ENCODE measurements at regions not wholly inside any gene's neighbourhood (a gene's known extent, or its start where the extent isn't known, plus 50 kb on each side); places are given as distances from the start of the nearest gene placed in this dataset.

GRCh38 chr14:31950764-31951637 lies 126.1 kb upstream of the ARHGAP5 start:
- Histone ChIP-seq H3K4me1 (ENCODE audit: control insufficient read depth in 3 of 3, insufficient read depth in 3 of 3, low read length in 3 of 3) (peaks cover 0 to 7% (median 3%) of the 10 kb centered on the region in 3 donors), H3K27ac (ENCODE audit: low read depth, low read length) (no peak overlapping the region), H3K27me3 (ENCODE audit: control insufficient read depth in 3 of 3, insufficient read depth in 3 of 3, low read length in 3 of 3) (no peaks in the 10 kb centered on the region), H3K9me3 (ENCODE audit: control insufficient read depth in 3 of 3, low read length in 3 of 3) (no peaks in the 10 kb centered on the region), H3K9ac (ENCODE audit: low read depth in 1 of 3, low read length in 3 of 3) (no peak overlapping the region), H3K4me3 (ENCODE audit: low read length in 3 of 3) (no peak overlapping the region), H3K36me3 (ENCODE audit: control insufficient read depth in 3 of 3, insufficient read depth in 3 of 3, low read length in 3 of 3) (no peaks in the 10 kb centered on the region)

GRCh38 chr14:31951638-31951964 lies 125.5 kb upstream of the ARHGAP5 start:
- Histone ChIP-seq H3K27ac (ENCODE audit: low read depth, low read length) (no peak overlapping the region), H3K4me3 (ENCODE audit: low read length in 3 of 3) (no peak overlapping the region), H3K4me1 (ENCODE audit: control insufficient read depth in 3 of 3, insufficient read depth in 3 of 3, low read length in 3 of 3) (peaks cover 0 to 7% (median 3%) of the 10 kb centered on the region in 3 donors), H3K36me3 (ENCODE audit: control insufficient read depth in 3 of 3, insufficient read depth in 3 of 3, low read length in 3 of 3) (no peaks in the 10 kb centered on the region), H3K27me3 (ENCODE audit: control insufficient read depth in 3 of 3, insufficient read depth in 3 of 3, low read length in 3 of 3) (no peaks in the 10 kb centered on the region), H3K9me3 (ENCODE audit: control insufficient read depth in 3 of 3, low read length in 3 of 3) (no peaks in the 10 kb centered on the region), H3K9ac (ENCODE audit: low read depth in 1 of 3, low read length in 3 of 3) (no peak overlapping the region)

DNA sequence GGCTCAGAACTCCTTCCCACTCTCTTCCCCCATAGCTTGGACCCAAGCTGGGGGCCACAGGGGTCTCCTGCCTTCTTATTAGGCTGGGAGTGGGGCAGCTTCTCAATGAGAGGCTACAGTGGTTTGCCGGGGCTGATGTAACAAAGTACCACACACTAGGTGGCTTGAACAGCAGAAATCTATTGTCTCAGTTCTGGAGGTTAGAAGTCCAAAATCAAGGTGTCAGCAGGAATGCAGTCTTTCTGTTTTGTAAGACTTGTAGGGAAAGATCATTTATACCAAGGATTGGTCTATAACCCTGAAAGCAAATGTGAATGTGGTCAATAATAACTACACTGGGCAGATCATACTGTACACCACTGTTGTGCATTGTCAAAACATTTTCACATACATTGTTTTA lies 124.5 kb upstream of the ARHGAP5 start:
- no peaks in the 10 kb centered on the region for H3K9me3 ChIP-seq (ENCODE audit: control insufficient read depth in 3 of 3, low read length in 3 of 3)
- H3K4me1 ChIP-seq (ENCODE audit: control insufficient read depth in 3 of 3, insufficient read depth in 3 of 3, low read length in 3 of 3) = peaks cover 0 to 7% (median 3%) of the 10 kb centered on the region in 3 donors
- no peaks in the 10 kb centered on the region for H3K27me3 ChIP-seq (ENCODE audit: control insufficient read depth in 3 of 3, insufficient read depth in 3 of 3, low read length in 3 of 3)
- no peak overlapping the region for H3K4me3 ChIP-seq (ENCODE audit: low read length in 3 of 3)
- no peak overlapping the region for H3K27ac ChIP-seq (ENCODE audit: low read depth, low read length)
- no peak overlapping the region for H3K9ac ChIP-seq (ENCODE audit: low read depth in 1 of 3, low read length in 3 of 3)
- H3K36me3 ChIP-seq (ENCODE audit: control insufficient read depth in 3 of 3, insufficient read depth in 3 of 3, low read length in 3 of 3) = no peaks in the 10 kb centered on the region

GRCh38 chr14:31953210-31953609 lies 123.9 kb upstream of the ARHGAP5 start:
- no peaks in the 10 kb centered on the region for H3K9me3 ChIP-seq (ENCODE audit: control insufficient read depth in 3 of 3, low read length in 3 of 3)
- no peak overlapping the region for H3K27ac ChIP-seq (ENCODE audit: low read depth, low read length)
- H3K9ac ChIP-seq (ENCODE audit: low read depth in 1 of 3, low read length in 3 of 3) = no peak overlapping the region
- H3K4me3 ChIP-seq (ENCODE audit: low read length in 3 of 3) = no peak overlapping the region
- no peaks in the 10 kb centered on the region for H3K27me3 ChIP-seq (ENCODE audit: control insufficient read depth in 3 of 3, insufficient read depth in 3 of 3, low read length in 3 of 3)
- H3K36me3 ChIP-seq (ENCODE audit: control insufficient read depth in 3 of 3, insufficient read depth in 3 of 3, low read length in 3 of 3) = no peaks in the 10 kb centered on the region
- H3K4me1 ChIP-seq (ENCODE audit: control insufficient read depth in 3 of 3, insufficient read depth in 3 of 3, low read length in 3 of 3) = peaks cover 0 to 7% (median 3%) of the 10 kb centered on the region in 3 donors

- no peak overlapping the region for H3K4me3 ChIP-seq (ENCODE audit: low read length in 3 of 3)
- H3K9ac ChIP-seq (ENCODE audit: low read depth in 1 of 3, low read length in 3 of 3) = no peak overlapping the region
- no peaks in the 10 kb centered on the region for H3K36me3 ChIP-seq (ENCODE audit: control insufficient read depth in 3 of 3, insufficient read depth in 3 of 3, low read length in 3 of 3)
- no peaks in the 10 kb centered on the region for H3K27me3 ChIP-seq (ENCODE audit: control insufficient read depth in 3 of 3, insufficient read depth in 3 of 3, low read length in 3 of 3)
- H3K9me3 ChIP-seq (ENCODE audit: control insufficient read depth in 3 of 3, low read length in 3 of 3) = no peaks in the 10 kb centered on the region
- peaks cover 0 to 7% (median 3%) of the 10 kb centered on the region in 3 donors for H3K4me1 ChIP-seq (ENCODE audit: control insufficient read depth in 3 of 3, insufficient read depth in 3 of 3, low read length in 3 of 3)
- no peak overlapping the region for H3K27ac ChIP-seq (ENCODE audit: low read depth, low read length)
Observed at GRCh38 chr14:31954991-31955390, 122.1 kb upstream of the ARHGAP5 start.

DNA sequence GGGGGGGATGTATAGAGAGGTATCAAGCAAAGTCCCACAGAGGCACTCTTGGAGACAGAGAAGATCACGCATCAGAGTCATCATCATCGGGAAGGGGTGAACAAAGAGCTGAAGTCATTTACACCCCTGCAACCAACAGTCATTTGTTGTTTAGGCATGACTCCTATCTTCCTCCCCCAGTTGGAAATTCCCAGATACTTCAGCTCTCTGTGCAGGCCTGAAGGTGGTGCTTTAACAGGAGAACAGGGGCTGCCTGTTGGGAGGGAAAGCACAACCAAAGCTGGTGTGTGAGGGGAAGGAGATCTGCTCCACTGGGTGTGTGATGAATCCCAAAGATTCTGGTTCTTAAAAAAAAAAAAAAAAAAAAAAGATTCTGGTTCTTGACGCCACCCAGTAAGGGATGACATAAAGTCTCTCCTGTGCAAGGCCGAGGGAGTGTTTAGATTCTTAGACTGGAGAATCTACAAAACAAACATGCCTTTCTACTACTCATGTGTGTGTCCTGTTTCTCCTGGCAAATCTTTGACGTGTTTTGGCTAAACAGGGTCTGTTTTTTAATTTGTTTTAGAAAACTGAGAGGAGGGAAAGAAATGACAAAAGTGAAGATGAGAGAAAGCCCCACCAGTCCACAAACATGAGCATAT lies 121.0 kb upstream of the ARHGAP5 start:
- Histone ChIP-seq H3K27me3 (ENCODE audit: control insufficient read depth in 3 of 3, insufficient read depth in 3 of 3, low read length in 3 of 3) (no peaks in the 10 kb centered on the region), H3K9ac (ENCODE audit: low read depth in 1 of 3, low read length in 3 of 3) (no peak overlapping the region), H3K4me3 (ENCODE audit: low read length in 3 of 3) (no peak overlapping the region), H3K27ac (ENCODE audit: low read depth, low read length) (no peak overlapping the region), H3K9me3 (ENCODE audit: control insufficient read depth in 3 of 3, low read length in 3 of 3) (no peaks in the 10 kb centered on the region), H3K36me3 (ENCODE audit: control insufficient read depth in 3 of 3, insufficient read depth in 3 of 3, low read length in 3 of 3) (no peaks in the 10 kb centered on the region), H3K4me1 (ENCODE audit: control insufficient read depth in 3 of 3, insufficient read depth in 3 of 3, low read length in 3 of 3) (peaks cover 0 to 6% (median 3%) of the 10 kb centered on the region in 3 donors)

DNA sequence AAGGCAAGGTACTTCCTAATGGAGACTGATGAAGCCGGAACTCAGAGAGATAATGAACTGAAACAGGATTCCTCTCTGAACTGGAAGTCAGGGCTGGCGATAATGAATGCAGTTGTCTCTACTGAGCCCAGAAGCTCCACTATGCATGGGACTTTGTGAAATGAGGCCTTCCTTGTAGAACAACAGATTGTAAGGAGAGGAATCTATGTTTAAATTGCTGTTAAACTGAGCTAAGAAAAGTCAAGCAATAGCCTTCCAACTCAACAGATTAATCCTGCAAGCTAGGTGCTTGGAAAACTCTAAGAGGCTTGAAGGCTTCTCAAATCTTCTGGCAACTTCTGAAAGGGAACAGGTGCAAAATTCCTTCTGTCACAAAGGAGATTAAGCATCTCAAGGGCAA lies 119.5 kb upstream of the ARHGAP5 start:
- no peaks in the 10 kb centered on the region for H3K27me3 ChIP-seq (ENCODE audit: control insufficient read depth in 3 of 3, insufficient read depth in 3 of 3, low read length in 3 of 3)
- H3K9me3 ChIP-seq (ENCODE audit: control insufficient read depth in 3 of 3, low read length in 3 of 3) = no peaks in the 10 kb centered on the region
- H3K4me1 ChIP-seq (ENCODE audit: control insufficient read depth in 3 of 3, insufficient read depth in 3 of 3, low read length in 3 of 3) = no peaks in the 10 kb centered on the region
- H3K36me3 ChIP-seq (ENCODE audit: control insufficient read depth in 3 of 3, insufficient read depth in 3 of 3, low read length in 3 of 3) = no peaks in the 10 kb centered on the region
- H3K4me3 ChIP-seq (ENCODE audit: low read length in 3 of 3) = no peak overlapping the region
- no peak overlapping the region for H3K9ac ChIP-seq (ENCODE audit: low read depth in 1 of 3, low read length in 3 of 3)
- H3K27ac ChIP-seq (ENCODE audit: low read depth, low read length) = no peak overlapping the region

- Histone ChIP-seq H3K36me3 (ENCODE audit: control insufficient read depth in 3 of 3, insufficient read depth in 3 of 3, low read length in 3 of 3) (no peaks in the 10 kb centered on the region), H3K9ac (ENCODE audit: low read depth in 1 of 3, low read length in 3 of 3) (no peak overlapping the region), H3K27ac (ENCODE audit: low read depth, low read length) (no peak overlapping the region), H3K9me3 (ENCODE audit: control insufficient read depth in 3 of 3, low read length in 3 of 3) (no peaks in the 10 kb centered on the region), H3K4me1 (ENCODE audit: control insufficient read depth in 3 of 3, insufficient read depth in 3 of 3, low read length in 3 of 3) (no peaks in the 10 kb centered on the region), H3K27me3 (ENCODE audit: control insufficient read depth in 3 of 3, insufficient read depth in 3 of 3, low read length in 3 of 3) (no peaks in the 10 kb centered on the region), H3K4me3 (ENCODE audit: low read length in 3 of 3) (no peak overlapping the region)
Observed at GRCh38 chr14:31960039-31960438, 117.1 kb upstream of the ARHGAP5 start.

GRCh38 chr14:31961896-31962295 lies 115.2 kb upstream of the ARHGAP5 start:
- Histone ChIP-seq H3K4me1 (ENCODE audit: control insufficient read depth in 3 of 3, insufficient read depth in 3 of 3, low read length in 3 of 3) (peaks cover 4 to 5% (median 5%) of the 10 kb centered on the region in 3 donors), H3K27me3 (ENCODE audit: control insufficient read depth in 3 of 3, insufficient read depth in 3 of 3, low read length in 3 of 3) (no peaks in the 10 kb centered on the region), H3K9ac (ENCODE audit: low read depth in 1 of 3, low read length in 3 of 3) (no peak overlapping the region), H3K9me3 (ENCODE audit: control insufficient read depth in 3 of 3, low read length in 3 of 3) (no peaks in the 10 kb centered on the region), H3K27ac (ENCODE audit: low read depth, low read length) (no peak overlapping the region), H3K4me3 (ENCODE audit: low read length in 3 of 3) (no peak overlapping the region), H3K36me3 (ENCODE audit: control insufficient read depth in 3 of 3, insufficient read depth in 3 of 3, low read length in 3 of 3) (no peaks in the 10 kb centered on the region)

DNA sequence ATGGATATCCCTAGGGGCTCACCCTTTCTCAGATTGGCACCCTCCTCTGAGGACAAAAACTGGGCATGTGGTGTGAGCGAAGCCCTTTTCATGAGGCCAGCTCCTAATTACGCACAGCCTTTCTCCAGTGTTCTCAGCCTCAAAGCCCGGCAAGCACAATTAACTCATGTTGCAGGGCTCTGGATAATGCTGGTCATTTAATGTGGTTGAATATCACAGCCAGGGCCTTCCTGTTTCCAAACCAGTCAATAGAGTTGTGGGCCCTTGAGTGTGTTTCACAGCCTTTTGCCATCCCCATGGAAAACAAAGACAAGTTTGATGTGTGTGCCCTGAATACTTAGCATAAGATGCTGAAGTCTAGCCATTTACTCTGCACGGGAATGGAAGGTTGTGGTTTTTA lies 114.2 kb upstream of the ARHGAP5 start:
- no peaks in the 10 kb centered on the region for H3K36me3 ChIP-seq (ENCODE audit: control insufficient read depth in 3 of 3, insufficient read depth in 3 of 3, low read length in 3 of 3)
- H3K27me3 ChIP-seq (ENCODE audit: control insufficient read depth in 3 of 3, insufficient read depth in 3 of 3, low read length in 3 of 3) = no peaks in the 10 kb centered on the region
- no peak overlapping the region for H3K4me3 ChIP-seq (ENCODE audit: low read length in 3 of 3)
- H3K9ac ChIP-seq (ENCODE audit: low read depth in 1 of 3, low read length in 3 of 3) = no peak overlapping the region
- no peaks in the 10 kb centered on the region for H3K9me3 ChIP-seq (ENCODE audit: control insufficient read depth in 3 of 3, low read length in 3 of 3)
- H3K27ac ChIP-seq (ENCODE audit: low read depth, low read length) = no peak overlapping the region
- peaks cover 7 to 14% (median 13%) of the 10 kb centered on the region in 3 donors for H3K4me1 ChIP-seq (ENCODE audit: control insufficient read depth in 3 of 3, insufficient read depth in 3 of 3, low read length in 3 of 3)

All from skeletal muscle tissue (tissue), 3 donors.